Adipocyte (in vitro differentiated cells): ENCODE measurements at regions not wholly inside any gene's neighbourhood (a gene's known extent, or its start where the extent isn't known, plus 50 kb on each side); places are given as distances from the start of the nearest gene placed in this dataset.
"Not testable (repeated sequence)": the region's sequence is repeated elsewhere in the genome, so short reads cannot be mapped to it uniquely, and the experiment has no call there.

Experiments
- DNase-seq: peaks from one replicate; pipeline ENCODE4 v3.0.0-alpha.2; 2015; ENCODE audit warnings: low read depth
- H3K27me3 ChIP-seq: replicated peaks from 2 replicates; pipeline ENCODE4 v1.7.0; 2013; ENCODE audit warnings: mild to moderate bottlenecking, low read length, moderate library complexity; ENCODE audit not compliant: control insufficient read depth, insufficient read depth
- H3K36me3 ChIP-seq: 2 replicates; pipeline ENCODE4 v1.7.0; 2013; ENCODE audit warnings: low read length, mild to moderate bottlenecking, moderate library complexity; ENCODE audit not compliant: control insufficient read depth, insufficient read depth, severe bottlenecking
- H3K4me1 ChIP-seq: 2 replicates; pipeline ENCODE4 v1.7.0; 2013; ENCODE audit warnings: mild to moderate bottlenecking, low read length, moderate library complexity; ENCODE audit not compliant: control insufficient read depth, insufficient read depth
- H3K4me3 ChIP-seq: 2 replicates; pipeline ENCODE4 v1.7.0; 2013; ENCODE audit warnings: mild to moderate bottlenecking, low read length, moderate library complexity
- H3K9ac ChIP-seq: 2 replicates; pipeline ENCODE4 v1.7.0; 2013; ENCODE audit warnings: mild to moderate bottlenecking, low read length, moderate library complexity
- H3K9me3 ChIP-seq: 2 replicates; pipeline ENCODE4 v1.7.0; 2013; ENCODE audit warnings: mild to moderate bottlenecking, low read length, moderate library complexity; ENCODE audit not compliant: control insufficient read depth

DNA sequence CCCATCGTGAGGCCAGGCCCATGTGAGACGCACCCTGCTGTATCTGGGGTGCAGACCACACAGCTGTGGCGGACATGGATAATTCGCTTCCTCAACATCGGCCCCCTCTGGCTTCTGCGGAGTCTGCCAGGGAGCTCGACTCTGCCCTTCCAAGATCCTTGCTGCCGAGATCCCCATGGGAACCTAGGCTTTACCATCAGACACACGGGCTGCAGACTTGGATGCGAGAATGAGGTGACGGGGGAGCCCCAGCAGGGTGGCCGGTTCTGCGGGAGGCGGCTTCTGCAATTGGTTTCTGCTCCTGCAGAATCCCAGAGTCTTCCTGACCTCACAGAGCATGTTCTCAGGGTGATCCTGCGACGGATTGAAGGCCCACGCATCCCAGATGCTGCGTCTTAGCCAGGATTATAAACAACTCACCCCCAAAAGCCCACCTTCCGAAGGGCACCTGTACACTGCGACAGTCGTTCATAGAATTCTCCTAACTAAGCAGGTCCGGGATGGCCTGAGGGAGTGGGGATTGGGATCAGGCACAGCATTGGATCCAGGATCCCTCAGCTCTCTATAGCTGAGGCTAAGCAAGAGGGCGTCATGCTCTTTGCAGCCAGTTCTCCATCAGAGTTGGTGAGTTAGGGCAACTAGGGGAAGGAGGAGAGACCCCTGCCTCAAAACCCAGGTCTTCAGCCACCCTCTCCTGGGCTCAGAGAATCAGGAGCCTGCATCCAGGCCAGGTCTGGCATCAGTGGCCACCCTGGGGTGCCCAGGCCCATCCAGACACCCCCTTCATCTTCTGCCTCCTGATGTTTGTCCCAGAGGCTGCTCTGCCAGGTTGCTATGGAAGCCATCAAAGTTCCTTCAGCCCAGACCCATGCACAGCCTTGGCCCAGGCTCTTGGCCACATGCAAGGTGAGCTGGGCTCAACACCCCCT, 74.7 kb upstream of the SNTG2 start:
- peaks cover 4% of the 10 kb centered on the region for H3K9me3 ChIP-seq
- no peaks in the 10 kb centered on the region for H3K36me3 ChIP-seq
- no peak for DNase-seq
- H3K27me3 ChIP-seq: peaks cover 6% of the 10 kb centered on the region
- H3K4me3 ChIP-seq: no peak overlapping the region
- no peak overlapping the region for H3K9ac ChIP-seq
- no peaks in the 10 kb centered on the region for H3K4me1 ChIP-seq

DNA sequence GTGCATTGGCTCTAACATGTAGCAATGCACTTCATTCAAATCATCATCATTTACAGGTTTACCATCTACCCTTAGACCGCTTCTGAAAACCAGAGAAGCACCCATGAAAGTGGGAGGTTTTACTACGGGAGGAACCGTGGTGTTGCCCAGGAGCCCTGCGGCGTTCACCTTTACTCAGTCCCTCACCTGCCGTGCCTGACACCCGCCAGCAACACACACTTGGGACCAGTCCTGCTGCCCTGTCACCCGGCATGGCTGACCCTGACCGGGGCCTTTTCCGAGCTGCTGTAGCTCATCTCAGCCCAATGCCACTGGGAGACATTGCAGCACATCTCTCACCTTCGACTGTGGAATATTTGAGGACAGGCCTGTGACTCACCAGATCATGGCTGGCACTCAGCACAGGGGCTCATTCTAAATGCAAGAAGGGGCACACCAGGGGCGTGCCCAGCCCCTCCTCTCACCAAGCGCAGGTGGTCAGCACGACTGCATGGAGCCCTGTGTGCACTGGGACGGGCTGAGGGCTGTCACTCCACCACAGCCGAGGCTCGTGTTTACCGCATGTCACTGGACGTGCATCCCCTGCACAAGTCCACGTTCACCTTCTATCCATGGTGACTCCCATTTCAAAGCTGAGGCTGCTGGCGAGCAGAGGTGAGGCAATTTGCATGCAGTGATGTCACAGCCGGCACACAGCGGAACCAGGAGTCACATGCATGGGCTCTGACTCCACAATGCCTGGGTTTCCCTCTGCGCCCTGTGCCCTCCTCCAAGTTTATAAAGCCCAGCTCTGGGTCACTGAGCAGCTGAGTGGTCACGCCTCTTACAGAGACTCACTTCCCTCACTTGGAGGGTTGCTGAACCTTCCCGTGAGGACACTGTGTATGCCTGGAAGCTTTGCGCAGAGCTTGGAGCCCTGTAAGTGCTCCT, 76.7 kb upstream of the SNTG2 start:
- Histone ChIP-seq H3K9me3 (no peaks in the 10 kb centered on the region), H3K4me1 (no peaks in the 10 kb centered on the region), H3K4me3 (no peak overlapping the region), H3K36me3 (no peaks in the 10 kb centered on the region), H3K9ac (no peak overlapping the region), H3K27me3 (peaks cover 22% of the 10 kb centered on the region)
- no peak for DNase-seq

DNA sequence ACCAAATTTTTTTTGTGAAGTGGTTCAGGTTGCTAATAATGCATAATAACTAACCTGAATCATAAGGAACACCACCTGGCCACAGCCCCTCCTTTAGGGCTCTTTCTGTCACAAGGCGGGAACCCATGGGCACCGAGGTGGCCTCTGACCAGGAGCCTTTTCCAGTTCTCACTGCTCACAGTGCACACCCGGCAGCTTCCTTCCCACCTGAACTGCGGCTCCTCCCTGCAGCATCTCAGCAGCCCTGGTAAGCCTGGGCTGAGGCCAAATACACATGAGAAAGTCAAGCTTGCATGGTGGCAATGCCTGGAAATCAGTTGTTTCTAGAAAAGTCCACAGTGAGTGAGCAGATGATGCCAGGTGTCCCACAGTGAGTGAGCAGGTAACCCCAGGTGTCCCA, 77.6 kb upstream of the SNTG2 start:
- H3K4me1 ChIP-seq: no peaks in the 10 kb centered on the region
- DNase-seq: no peak
- H3K36me3 ChIP-seq: no peaks in the 10 kb centered on the region
- H3K9me3 ChIP-seq: no peaks in the 10 kb centered on the region
- H3K9ac ChIP-seq: no peak overlapping the region
- H3K27me3 ChIP-seq: peaks cover 23% of the 10 kb centered on the region
- no peak overlapping the region for H3K4me3 ChIP-seq

DNA sequence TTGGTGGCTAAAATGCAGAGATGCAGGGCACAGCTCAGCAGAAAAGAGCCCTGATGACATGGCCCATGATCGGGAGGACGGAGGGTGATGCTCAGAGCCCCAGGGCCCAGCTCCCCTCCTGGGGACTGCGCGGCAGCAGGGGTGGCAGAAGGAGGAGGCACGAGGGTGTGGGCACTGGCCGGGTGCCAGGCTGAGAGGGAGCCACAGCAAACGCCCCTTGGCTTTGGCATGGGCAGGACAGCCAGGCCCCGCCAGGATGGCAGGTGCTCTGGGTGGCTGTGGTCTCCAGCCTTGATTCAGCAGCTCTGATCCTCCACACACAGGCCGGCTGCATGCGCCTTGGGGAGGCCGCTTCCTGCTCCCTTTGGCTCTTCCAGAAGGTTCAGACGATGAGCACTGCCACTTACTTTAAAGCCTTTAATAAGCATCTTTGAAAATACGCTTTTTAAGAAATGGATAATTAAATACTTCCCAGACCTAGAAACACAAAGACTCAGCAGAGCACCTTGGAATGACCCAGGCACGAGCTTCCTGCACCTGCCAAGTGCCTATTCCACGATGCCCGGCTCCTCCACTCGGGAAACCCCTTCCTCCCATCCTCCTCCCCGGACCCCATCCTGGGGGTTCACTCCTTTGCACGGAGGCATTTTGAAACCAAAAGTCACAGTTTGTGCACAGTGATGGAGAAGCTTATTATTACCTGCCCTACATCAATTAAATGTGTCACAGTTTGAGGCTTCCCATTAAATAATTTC, 78.5 kb upstream of the SNTG2 start:
- H3K4me3 ChIP-seq: no peak overlapping the region
- no peaks in the 10 kb centered on the region for H3K36me3 ChIP-seq
- no peak for DNase-seq
- H3K9ac ChIP-seq: no peak overlapping the region
- H3K4me1 ChIP-seq: no peaks in the 10 kb centered on the region
- H3K27me3 ChIP-seq: peaks cover 33% of the 10 kb centered on the region
- no peaks in the 10 kb centered on the region for H3K9me3 ChIP-seq

DNA sequence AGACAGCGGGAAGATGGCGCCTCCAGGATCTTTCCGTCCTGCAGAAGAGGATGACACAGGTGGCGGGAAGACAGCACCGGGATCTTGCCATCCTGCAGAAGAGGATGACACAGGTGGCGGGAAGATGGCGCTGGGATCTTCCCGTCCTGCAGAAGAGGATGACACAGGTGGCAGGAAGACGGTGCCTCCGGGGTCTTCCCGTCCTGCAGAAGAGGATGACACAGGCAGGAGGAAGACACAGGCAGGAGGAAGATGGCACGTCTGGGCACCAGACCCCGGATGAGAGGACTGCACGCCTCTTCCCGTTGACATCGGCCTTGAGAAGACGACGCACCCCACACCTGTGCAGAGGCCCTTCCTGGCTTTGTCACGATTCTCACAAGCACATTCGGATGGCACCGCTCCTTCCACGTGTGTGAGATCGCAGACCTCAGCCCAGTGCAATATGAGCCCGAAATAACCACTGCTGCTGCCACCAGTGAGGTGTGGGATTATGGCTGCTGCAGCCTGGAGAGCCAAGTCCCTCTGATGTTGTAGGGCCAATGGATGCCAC, 79.4 kb upstream of the SNTG2 start:
- H3K4me1 ChIP-seq: no peaks in the 10 kb centered on the region
- DNase-seq: no peak
- H3K27me3 ChIP-seq: peaks cover 41% of the 10 kb centered on the region
- H3K9ac ChIP-seq: no peak overlapping the region
- H3K9me3 ChIP-seq: no peaks in the 10 kb centered on the region
- no peak overlapping the region for H3K4me3 ChIP-seq
- no peaks in the 10 kb centered on the region for H3K36me3 ChIP-seq

DNA sequence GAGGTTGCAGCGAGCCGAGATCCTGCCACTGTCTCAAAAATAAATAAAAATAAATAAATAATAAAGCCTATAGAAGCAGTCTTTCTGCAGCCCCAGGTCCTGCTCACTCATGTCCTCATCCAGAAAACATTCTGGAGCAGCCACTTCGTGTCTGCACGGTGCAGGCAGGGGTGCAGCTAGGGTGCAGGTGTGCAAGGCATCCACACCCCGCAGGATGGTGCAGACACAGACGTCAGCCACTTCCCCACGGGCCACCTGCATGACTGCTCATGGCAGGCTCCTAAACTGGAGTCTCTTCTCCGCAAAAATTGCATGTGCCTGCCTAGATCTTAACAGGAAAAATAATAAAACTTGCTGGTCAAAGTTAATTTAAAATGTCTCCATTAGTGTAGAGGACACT, 80.2 kb upstream of the SNTG2 start:
- no peak for DNase-seq
- Histone ChIP-seq H3K36me3 (no peaks in the 10 kb centered on the region), H3K4me1 (no peaks in the 10 kb centered on the region), H3K9ac (no peak overlapping the region), H3K9me3 (no peaks in the 10 kb centered on the region), H3K27me3 (peaks cover 49% of the 10 kb centered on the region), H3K4me3 (no peak overlapping the region)

DNA sequence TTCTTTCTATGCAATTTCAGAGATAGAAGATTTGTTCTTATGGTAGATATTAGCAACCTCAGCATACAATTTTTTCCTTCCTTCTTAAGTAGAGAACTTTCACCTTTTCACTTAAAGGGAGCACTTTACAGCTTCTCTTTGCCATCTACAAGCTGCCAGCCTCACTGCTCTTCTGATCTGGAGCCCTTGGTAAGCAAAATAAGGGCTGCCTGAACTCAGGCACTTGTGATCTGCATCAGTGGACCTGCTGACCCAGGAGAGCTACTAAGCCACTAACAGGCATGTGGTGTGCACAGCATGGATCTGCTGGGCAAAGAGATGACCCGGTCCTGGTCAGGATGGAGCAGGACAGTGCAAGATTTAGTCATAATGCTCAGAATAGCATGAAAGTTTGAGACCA, 80.8 kb upstream of the SNTG2 start:
- DNase-seq: no peak
- Histone ChIP-seq H3K36me3 (no peaks in the 10 kb centered on the region), H3K9ac (no peak overlapping the region), H3K4me1 (no peaks in the 10 kb centered on the region), H3K27me3 (peaks cover 55% of the 10 kb centered on the region), H3K9me3 (no peaks in the 10 kb centered on the region), H3K4me3 (no peak overlapping the region)

DNA sequence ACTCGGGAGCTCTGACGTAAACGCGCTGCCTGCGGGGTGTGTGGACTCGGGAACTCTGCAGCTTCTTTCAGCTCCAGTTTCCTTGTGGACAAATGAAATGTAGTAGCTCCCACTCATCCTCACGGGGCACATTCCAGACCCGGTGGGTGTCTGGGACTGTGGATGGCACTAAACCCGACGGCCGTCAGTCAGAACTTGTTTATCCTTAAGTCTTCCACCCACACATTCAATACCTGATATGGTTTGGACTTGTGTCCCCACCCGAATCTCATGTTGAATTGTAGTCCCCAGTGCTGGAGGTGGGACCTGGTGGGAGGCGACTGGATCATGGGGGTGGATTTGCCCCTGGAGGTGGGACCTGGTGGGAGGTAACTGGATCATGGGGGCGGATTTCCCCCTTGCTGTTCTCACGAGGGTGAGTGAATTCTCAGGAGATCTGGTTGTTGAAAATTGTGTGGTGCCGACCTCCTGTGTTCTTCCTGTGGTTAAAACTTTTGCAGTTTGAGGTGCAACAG, 81.2 kb upstream of the SNTG2 start:
- Histone ChIP-seq H3K9ac (no peak overlapping the region), H3K36me3 (no peaks in the 10 kb centered on the region), H3K4me1 (no peaks in the 10 kb centered on the region), H3K9me3 (no peaks in the 10 kb centered on the region), H3K4me3 (no peak overlapping the region), H3K27me3 (peaks cover 59% of the 10 kb centered on the region)
- DNase-seq: no peak

DNA sequence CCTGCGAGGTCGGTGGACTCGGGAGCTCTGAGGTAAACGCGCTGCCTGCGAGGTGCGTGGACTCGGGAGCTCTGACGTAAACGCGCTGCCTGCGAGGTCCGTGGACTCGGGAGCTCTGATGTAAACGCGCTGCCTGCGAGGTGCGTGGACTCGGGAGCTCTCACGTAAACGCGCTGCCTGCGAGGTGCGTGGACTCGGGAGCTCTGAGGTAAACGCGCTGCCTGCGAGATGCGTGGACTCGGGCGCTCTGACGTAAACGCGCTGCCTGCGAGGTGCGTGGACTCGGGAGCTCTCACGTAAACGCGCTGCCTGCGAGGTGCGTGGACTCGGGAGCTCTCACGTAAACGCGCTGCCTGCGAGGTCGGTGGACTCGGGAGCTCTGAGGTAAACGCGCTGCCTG, 81.8 kb upstream of the SNTG2 start:
- DNase-seq: not testable (repeated sequence)

DNA sequence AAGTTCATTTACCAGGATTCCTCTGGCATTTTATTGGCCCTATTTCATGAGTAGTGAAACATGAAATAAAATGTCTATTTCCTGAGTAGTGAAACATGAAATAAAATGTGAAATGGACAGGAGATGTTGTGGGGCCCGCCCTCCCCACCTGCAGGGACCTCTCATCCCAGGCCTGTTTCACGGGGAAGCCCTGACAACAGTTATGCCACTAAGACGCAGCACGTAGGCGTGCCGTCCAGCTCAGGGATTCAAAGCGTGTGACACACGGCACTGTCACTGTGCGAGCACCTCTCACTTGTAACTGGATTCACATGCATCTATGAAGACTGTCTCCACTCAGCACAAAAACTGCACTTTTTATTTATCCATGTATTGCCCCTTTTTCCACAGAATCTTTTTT, 83.4 kb upstream of the SNTG2 start:
- H3K9ac ChIP-seq: no peak overlapping the region
- H3K36me3 ChIP-seq: no peaks in the 10 kb centered on the region
- DNase-seq: no peak
- no peaks in the 10 kb centered on the region for H3K9me3 ChIP-seq
- H3K4me1 ChIP-seq: no peaks in the 10 kb centered on the region
- peaks cover 73% of the 10 kb centered on the region for H3K27me3 ChIP-seq
- no peak overlapping the region for H3K4me3 ChIP-seq

More for the DNA sequence above, 81.8 kb upstream of the SNTG2 start:
- H3K4me1 ChIP-seq, H3K9ac ChIP-seq, H3K36me3 ChIP-seq, H3K9me3 ChIP-seq, H3K4me3 ChIP-seq: not testable (repeated sequence)
- H3K27me3 ChIP-seq: peaks cover 64% of the 10 kb centered on the region
